H1 (cell line): ENCODE measurements at regions not wholly inside any gene's neighbourhood (a gene's known extent, or its start where the extent isn't known, plus 50 kb on each side); places are given as distances from the start of the nearest gene placed in this dataset.

Experiments
- CTCF ChIA-PET: fragments of 300-600 bp; sonication (Branson Sonifier 250); formaldehyde crosslinking; loops from one replicate; lab custom pipeline; 2021; ENCODE audit not compliant: partially characterized antibody; lab: Charles Lee
- POLR2A ChIA-PET: fragments of 300-600 bp; sonication (Branson Sonifier 250); formaldehyde crosslinking; loops from one replicate; lab custom pipeline; 2021; ENCODE audit warnings: inconsistent platforms; ENCODE audit not compliant: partially characterized antibody; lab: Charles Lee
- DNase-seq, 2 experiments: peaks; one replicate each; pipeline versions ENCODE4 v3.0.0 to v3.0.0-alpha.2; 2010 to 2022; ENCODE audit warnings: low spot score in 2 of 2, low read depth in 1 of 2, mixed read lengths in 1 of 2
- FAIRE-seq: peaks from 2 replicates; lab custom pipeline; 2011; peaks lifted over from hg19 to GRCh38; lab: Jason Lieb, UNC
- H2AFZ ChIP-seq: 2 replicates; pipeline ENCODE4 v1.8.1; 2012; ENCODE audit warnings: low read length, inconsistent platforms
- H2AK5ac ChIP-seq: 2 replicates; pipeline ENCODE4 v1.6.1; 2013; ENCODE audit warnings: low read depth, low read length
- H2BK120ac ChIP-seq: replicated peaks from 2 replicates; pipeline ENCODE3; 2013; ENCODE audit warnings: low read depth, low read length, inconsistent platforms
- H2BK12ac ChIP-seq: 2 replicates; pipeline ENCODE4 v1.6.1; 2013; ENCODE audit warnings: low read depth, low read length
- H2BK15ac ChIP-seq: 2 replicates; pipeline ENCODE4 v1.6.1; 2013; ENCODE audit warnings: low read length
- H2BK20ac ChIP-seq: 2 replicates; pipeline ENCODE4 v1.6.1; 2013; ENCODE audit warnings: low read length
- H2BK5ac ChIP-seq: 2 replicates; pipeline ENCODE4 v1.6.1; 2013; ENCODE audit warnings: low read depth, low read length
- H3K14ac ChIP-seq: 2 replicates; pipeline ENCODE4 v1.6.1; 2013; ENCODE audit warnings: inconsistent platforms; ENCODE audit not compliant: insufficient read length
- H3K18ac ChIP-seq: 2 replicates; pipeline ENCODE4 v1.6.1; 2013; ENCODE audit warnings: low read length; ENCODE audit errors: extremely low read depth
- H3K23ac ChIP-seq: 2 replicates; pipeline ENCODE4 v1.6.1; 2013; ENCODE audit warnings: inconsistent platforms; ENCODE audit not compliant: insufficient read length
- H3K23me2 ChIP-seq: 2 replicates; pipeline ENCODE4 v1.6.1; 2013; ENCODE audit warnings: low read depth, low read length
- H3K27ac ChIP-seq: 2 replicates; pipeline ENCODE4 v1.6.1; 2011; ENCODE audit warnings: low read depth, low read length, inconsistent platforms
- H3K27me3 ChIP-seq, 4 experiments: replicated peaks in 1 of 4; 1 replicate in 1 of 4; 2 replicates in 3 of 4; pipeline versions ENCODE4 v1.6.1 to v1.8.1; 2011 to 2013; ENCODE audit warnings: low read length in 3 of 4, mild to moderate bottlenecking in 3 of 4, inconsistent platforms in 2 of 4, mixed read lengths in 2 of 4, moderate library complexity in 1 of 4; ENCODE audit not compliant: control insufficient read depth in 3 of 4, insufficient read depth in 3 of 4; ENCODE audit errors: extremely low read depth in 1 of 4
- H3K36me3 ChIP-seq, 4 experiments: 2 replicates each; pipeline versions ENCODE4 v1.6.1 to v1.8.1; 2011 to 2013; ENCODE audit warnings: mild to moderate bottlenecking in 4 of 4, low read length in 3 of 4, moderate library complexity in 2 of 4, control low read depth in 1 of 4, inconsistent platforms in 1 of 4; ENCODE audit not compliant: insufficient read depth in 4 of 4, control insufficient read depth in 2 of 4
- H3K4ac ChIP-seq: replicated peaks from 2 replicates; pipeline ENCODE3; 2013; ENCODE audit warnings: low read length, low read depth, mixed read lengths, inconsistent platforms; ENCODE audit not compliant: insufficient read length
- H3K4me1 ChIP-seq, 4 experiments: replicated peaks in 1 of 4; 1 replicate in 1 of 4; 2 replicates in 3 of 4; pipeline versions ENCODE4 v1.6.1 to v1.8.1; 2011 to 2013; ENCODE audit warnings: low read length in 3 of 4, inconsistent platforms in 2 of 4, mixed read lengths in 1 of 4; ENCODE audit not compliant: insufficient read depth in 4 of 4, control insufficient read depth in 3 of 4
- H3K4me2 ChIP-seq, 2 experiments: 2 replicates each; pipeline versions ENCODE4 v1.6.1 to v1.8.1; 2011 to 2013; ENCODE audit warnings: low read depth in 2 of 2, low read length in 2 of 2, control low read depth in 1 of 2, inconsistent platforms in 1 of 2, mild to moderate bottlenecking in 1 of 2; ENCODE audit not compliant: insufficient read depth in 1 of 2
- H3K4me3 ChIP-seq, 4 experiments: fragments of 200-600, 300-600 bp in 1 of 4; sonication (generic), shearing (Covaris generic), sonication (Bioruptor Twin) in 1 of 4; 2 replicates each; pipeline versions ENCODE4 v1.5.1 to v1.8.1; 2011 to 2016; ENCODE audit warnings: low read length in 4 of 4, low read depth in 3 of 4, control low read depth in 2 of 4, inconsistent platforms in 2 of 4, mild to moderate bottlenecking in 2 of 4, mixed read lengths in 1 of 4, moderate library complexity in 1 of 4; ENCODE audit not compliant: insufficient read depth in 2 of 4; ENCODE audit errors: extremely low read depth in 1 of 4
- H3K56ac ChIP-seq: replicated peaks from 2 replicates; pipeline ENCODE3; 2013; ENCODE audit warnings: low read depth, mild to moderate bottlenecking, mixed read lengths, low read length, inconsistent platforms; ENCODE audit not compliant: insufficient read length
- H3K79me1 ChIP-seq: 2 replicates; pipeline ENCODE4 v1.6.1; 2013; ENCODE audit warnings: low read depth, low read length, control low read depth
- H3K79me2 ChIP-seq, 2 experiments: 2 replicates each; pipeline versions ENCODE4 v1.6.1 to v1.8.1; 2012 to 2013; ENCODE audit warnings: low read length in 2 of 2, mild to moderate bottlenecking in 2 of 2, inconsistent platforms in 1 of 2; ENCODE audit not compliant: insufficient read depth in 2 of 2, control insufficient read depth in 1 of 2
- H3K9ac ChIP-seq, 4 experiments: replicated peaks in 1 of 4; 1 replicate in 1 of 4; 2 replicates in 3 of 4; pipeline versions ENCODE4 v1.6.1 to v1.8.1; 2011 to 2013; ENCODE audit warnings: low read depth in 3 of 4, low read length in 3 of 4, control low read depth in 2 of 4, mild to moderate bottlenecking in 2 of 4, moderate library complexity in 2 of 4, inconsistent platforms in 1 of 4; ENCODE audit errors: extremely low read depth in 1 of 4
- H3K9me3 ChIP-seq, 2 experiments: 2 replicates each; pipeline versions ENCODE4 v1.6.1 to v1.8.1; 2012 to 2013; ENCODE audit warnings: mild to moderate bottlenecking in 2 of 2, moderate library complexity in 2 of 2, control low read depth in 1 of 2, inconsistent platforms in 1 of 2, low read depth in 1 of 2, low read length in 1 of 2, mixed read lengths in 1 of 2; ENCODE audit not compliant: insufficient read depth in 2 of 2
- H4K20me1 ChIP-seq, 2 experiments: replicated peaks in 1 of 2; 2 replicates each; pipeline versions ENCODE3 to v1.8.1; 2011 to 2013; ENCODE audit warnings: inconsistent platforms in 2 of 2, low read length in 2 of 2, mild to moderate bottlenecking in 1 of 2; ENCODE audit not compliant: insufficient read depth in 2 of 2, control insufficient read depth in 1 of 2
- H4K5ac ChIP-seq: 2 replicates; pipeline ENCODE4 v1.6.1; 2013; ENCODE audit warnings: low read length, low read depth, mixed read lengths, inconsistent platforms; ENCODE audit not compliant: insufficient read length
- H4K8ac ChIP-seq: 2 replicates; pipeline ENCODE4 v1.8.0; 2013; ENCODE audit warnings: mild to moderate bottlenecking, moderate library complexity, low read length, inconsistent platforms; ENCODE audit not compliant: insufficient read depth; ENCODE audit errors: extremely low read depth
- H4K91ac ChIP-seq: replicated peaks from 2 replicates; pipeline ENCODE3; 2013; ENCODE audit warnings: low read length, mixed read lengths, inconsistent platforms; ENCODE audit not compliant: insufficient read length
- JUN ChIP-seq: IDR thresholded peaks from 2 replicates; pipeline ENCODE4 v1.6.1; 2011; ENCODE audit warnings: low read depth, mild to moderate bottlenecking, improper control_type of control experiment, low read length
- KDM4A ChIP-seq: IDR thresholded peaks from one replicate; pipeline ENCODE4 v1.7.1; 2012; ENCODE audit warnings: low read depth, mild to moderate bottlenecking, moderate library complexity, low read length, inconsistent platforms; ENCODE audit not compliant: severe bottlenecking
- KDM5A ChIP-seq: fragments of 200-600 bp; IDR thresholded peaks from 2 replicates; pipeline ENCODE4 v1.7.1; 2012; ENCODE audit warnings: mild to moderate bottlenecking, low read length, inconsistent platforms, mixed read lengths
- MAFK ChIP-seq: IDR thresholded peaks from 2 replicates; pipeline ENCODE4 v1.6.1; 2012; ENCODE audit warnings: low read depth, mild to moderate bottlenecking, improper control_type of control experiment, low read length
- POLR2A ChIP-seq, 2 experiments: IDR thresholded peaks; 1 replicate in 1 of 2; 2 replicates in 1 of 2; pipeline ENCODE4 v1.6.1; 2011; ENCODE audit warnings: low read depth in 2 of 2, low read length in 2 of 2, mild to moderate bottlenecking in 2 of 2; ENCODE audit errors: control extremely low read depth in 1 of 2
- RXRA ChIP-seq: IDR thresholded peaks from 2 replicates; pipeline ENCODE4 v1.6.1; 2011; ENCODE audit warnings: low read depth, mild to moderate bottlenecking, low read length, moderate library complexity; ENCODE audit not compliant: insufficient read depth
- SP4 ChIP-seq: IDR thresholded peaks from 2 replicates; pipeline ENCODE4 v1.6.1; 2012; ENCODE audit warnings: low read length, inconsistent platforms
- SUZ12 ChIP-seq: fragments of 200-600 bp; sonication (generic); IDR thresholded peaks from 2 replicates; pipeline ENCODE4 v1.6.1; 2012; ENCODE audit warnings: mild to moderate bottlenecking, inconsistent platforms, low read length, moderate library complexity, mixed read lengths
- TAF1 ChIP-seq: IDR thresholded peaks from 2 replicates; pipeline ENCODE4 v1.6.1; 2011; ENCODE audit warnings: mild to moderate bottlenecking, low read depth, low read length
- YY1 ChIP-seq: IDR thresholded peaks from 2 replicates; pipeline ENCODE4 v1.6.1; 2011; ENCODE audit warnings: low read depth, mild to moderate bottlenecking, low read length
- WGBS, 2 experiments: shearing (Covaris generic) in 1 of 2; methylation state at CpG; one replicate each; pipeline versions ENCODE4 v1.1.6 to v1.1.7; 2013 to 2015; ENCODE audit warnings: low lambda C conversion rate in 2 of 2, mixed read lengths in 2 of 2, inconsistent platforms in 1 of 2, low coverage in 1 of 2, missing lambda C conversion rate in 1 of 2; ENCODE audit not compliant: insufficient replicate concordance in 2 of 2, insufficient coverage in 1 of 2, insufficient read length in 1 of 2; ENCODE audit errors: extremely low coverage in 1 of 2, missing lambda C conversion rate in 1 of 2; 5-methylcytosine and 5-hydroxymethylcytosine counted together
- TF ChIP-seq, protein P1 (sequence below): IDR thresholded peaks from 2 replicates; pipeline ENCODE4 v1.6.1; 2012; ENCODE audit warnings: inconsistent platforms

DNA sequence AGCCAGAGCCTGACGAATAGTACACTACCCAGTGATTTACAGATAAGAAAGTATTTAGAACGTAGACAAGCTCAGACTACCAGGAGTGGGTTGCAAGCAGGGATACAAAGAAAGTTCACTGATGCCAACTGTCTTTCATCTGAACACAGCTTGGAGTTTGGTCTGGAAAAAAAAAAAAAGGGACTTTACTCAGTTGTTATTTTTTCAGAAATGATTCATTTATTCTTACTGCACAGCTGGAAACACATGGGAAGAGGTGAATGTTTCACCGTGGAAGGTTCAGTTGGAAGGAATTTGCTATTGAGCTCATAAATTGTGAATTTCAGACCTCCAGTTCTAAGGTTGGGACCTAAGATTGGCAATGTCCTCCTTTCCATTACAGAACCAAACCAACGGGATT, 259.7 kb downstream of the ETAA1 start:
- H3K9me3 ChIP-seq: peaks cover 8 to 15% of the 10 kb centered on the region in 2 experiments; a peak in 3 of 4 replicates
- no peak overlapping the region for H3K56ac ChIP-seq
- CTCF ChIA-PET: interaction anchor here (1.1 kb wide), 1 partner anchor 184 kb away, joined by 4 read pairs; no protein-coding TSS in a partner anchor
- no peak overlapping the region for H3K27ac ChIP-seq
- POLR2A ChIA-PET: no interaction called here
- H3K9ac ChIP-seq: no peak overlapping the region
- no peak overlapping the region for H3K4me3 ChIP-seq
- no peak for FAIRE-seq
- no peaks in the 10 kb centered on the region for H3K4me1 ChIP-seq
- no peak overlapping the region for H2AK5ac ChIP-seq
- H3K14ac ChIP-seq: no peak overlapping the region
- no peak overlapping the region for H2AFZ ChIP-seq
- no peak overlapping the region for H4K91ac ChIP-seq
- H2BK20ac ChIP-seq: no peak overlapping the region
- no peak for DNase-seq
- H2BK12ac ChIP-seq: no peak overlapping the region
- no peak overlapping the region for H3K4me2 ChIP-seq
- no peaks in the 10 kb centered on the region for H3K36me3 ChIP-seq
- no peaks in the 10 kb centered on the region for H3K23me2 ChIP-seq
- H2BK120ac ChIP-seq: no peak overlapping the region
- H2BK15ac ChIP-seq: no peak overlapping the region
- H3K79me2 ChIP-seq: no peaks in the 10 kb centered on the region
- no peak overlapping the region for H2BK5ac ChIP-seq
- H3K4ac ChIP-seq: no peak overlapping the region
- no peak overlapping the region for H3K23ac ChIP-seq
- no peaks in the 10 kb centered on the region for H4K20me1 ChIP-seq
- WGBS, 2 experiments: 89% methylated on average over 4 of the region's 4 CpGs; no CpG with 5 or more reads in 1 of the 2 experiments
- H3K27me3 ChIP-seq: no peaks in the 10 kb centered on the region
- H3K18ac ChIP-seq: no peak overlapping the region
- TF ChIP-seq JUN (no peak), YY1 (no peak), RXRA (no peak), KDM4A (no peak), SP4 (no peak), MAFK (no peak), TAF1 (no peak), KDM5A (no peak), SUZ12 (no peak), POLR2A (IDR thresholded peaks at IDR 0.05; ENCODE audit: control extremely low read depth in 1 of 2, low read depth in 2 of 2, low read length in 2 of 2) (no peak)
- TF ChIP-seq, protein P1, sequence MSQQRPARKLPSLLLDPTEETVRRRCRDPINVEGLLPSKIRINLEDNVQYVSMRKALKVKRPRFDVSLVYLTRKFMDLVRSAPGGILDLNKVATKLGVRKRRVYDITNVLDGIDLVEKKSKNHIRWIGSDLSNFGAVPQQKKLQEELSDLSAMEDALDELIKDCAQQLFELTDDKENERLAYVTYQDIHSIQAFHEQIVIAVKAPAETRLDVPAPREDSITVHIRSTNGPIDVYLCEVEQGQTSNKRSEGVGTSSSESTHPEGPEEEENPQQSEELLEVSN: no peak
- no peak overlapping the region for H4K5ac ChIP-seq
- H4K8ac ChIP-seq: no peak overlapping the region
- H3K79me1 ChIP-seq: no peaks in the 10 kb centered on the region
